Breast epithelium (tissue), 3 donors: ENCODE measurements at regions not wholly inside any gene's neighbourhood (a gene's known extent, or its start where the extent isn't known, plus 50 kb on each side); places are given as distances from the start of the nearest gene placed in this dataset.

ENCODE experiments used
- POLR2A ChIP-seq: fragments of 450-650 bp; IDR thresholded peaks from one replicate; pipeline ENCODE4 v1.6.1; 2016; ENCODE audit warnings: antibody characterized with exemption, mild to moderate bottlenecking, moderate library complexity
- POLR2AphosphoS5 ChIP-seq, 3 donors: sonication (generic); formaldehyde crosslinking; IDR thresholded peaks; one replicate each; pipeline ENCODE4 v1.6.1; 2017; ENCODE audit warnings: antibody characterized with exemption in 3 of 3

DNA sequence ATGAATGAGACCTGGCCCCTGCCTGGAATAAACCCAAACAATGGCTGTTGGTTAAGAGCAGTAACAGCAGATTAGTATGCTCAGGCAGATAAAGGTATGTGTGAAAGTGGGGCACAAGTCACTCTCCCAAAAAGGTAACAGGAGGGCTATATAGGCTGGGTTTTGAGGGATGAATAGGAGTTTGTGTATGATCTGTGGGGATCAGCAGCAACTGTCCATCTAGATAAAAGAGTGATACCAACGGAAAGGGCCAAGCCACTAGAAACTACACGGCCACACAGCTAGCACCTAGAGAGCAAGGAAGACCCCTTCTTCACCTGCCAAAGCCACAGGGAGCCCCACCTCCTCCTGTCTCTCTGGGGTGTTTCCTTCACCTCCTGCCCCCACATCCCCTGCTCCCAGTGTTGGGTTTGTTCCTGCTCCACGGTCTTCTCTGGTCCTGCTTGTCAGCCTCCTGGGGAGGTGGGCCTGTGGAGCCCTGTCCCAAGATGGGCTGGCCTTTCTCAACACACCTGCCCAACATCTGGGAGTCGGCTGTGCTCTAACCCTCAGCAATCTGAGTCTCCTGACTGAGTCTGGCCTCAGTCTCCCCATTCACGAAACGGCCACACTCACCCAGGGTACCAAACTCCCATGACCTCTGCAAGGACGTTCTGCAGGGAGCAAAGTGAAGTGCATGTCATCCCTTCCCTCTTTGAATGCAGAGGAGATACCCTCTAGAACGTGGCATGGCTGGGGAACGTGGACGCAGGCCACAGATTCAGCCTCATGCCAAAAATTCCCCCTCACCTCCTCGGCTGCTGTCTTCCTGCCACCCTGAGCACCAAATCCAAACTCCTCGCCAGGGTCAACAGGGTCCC is 108.2 kb downstream of the NCOR2 start:
- TF ChIP-seq POLR2A (no peak), POLR2AphosphoS5 (IDR thresholded peaks at IDR 0.05) (no peak)
